HepG2 (cell line): ENCODE measurements at regions not wholly inside any gene's neighbourhood (a gene's known extent, or its start where the extent isn't known, plus 50 kb on each side); places are given as distances from the start of the nearest gene placed in this dataset.

Experiments used
- ATF4 ChIP-seq, 2 experiments: fragments of 450-650 bp in 1 of 2; sonication (generic) in 1 of 2; formaldehyde crosslinking; IDR thresholded peaks; 2 replicates each; pipeline versions ENCODE4 v1.5.0 to v1.8.0; 2020 to 2022; ENCODE audit warnings: mild to moderate bottlenecking in 1 of 2, missing genetic modification reagents in 1 of 2
- CREB1 ChIP-seq, 2 experiments: fragments of 450-650 bp in 1 of 2; IDR thresholded peaks; 2 replicates each; pipeline ENCODE4 v1.6.1; 2016 to 2017; ENCODE audit warnings: control low read depth in 1 of 2, mild to moderate bottlenecking in 1 of 2, missing compliant biosample characterization in 1 of 2, missing genetic modification characterization in 1 of 2
- CTCF ChIP-seq: sonication (generic); formaldehyde crosslinking; IDR thresholded peaks from 2 replicates; pipeline ENCODE4 v1.5.0; 2020; ENCODE audit warnings: mild to moderate bottlenecking, missing genetic modification reagents, moderate library complexity
- ELK4 ChIP-seq: sonication (generic); formaldehyde crosslinking; IDR thresholded peaks from 2 replicates; pipeline ENCODE4 v1.9.0; 2021; ENCODE audit warnings: missing genetic modification reagents, borderline replicate concordance
- ETV6 ChIP-seq: sonication (generic); formaldehyde crosslinking; conservative IDR thresholded peaks from 2 replicates; pipeline ENCODE4 v1.4.0; 2020; ENCODE audit warnings: missing genetic modification reagents
- MYNN ChIP-seq: sonication (generic); formaldehyde crosslinking; IDR thresholded peaks from 2 replicates; pipeline ENCODE4 v1.4.0; 2020; ENCODE audit warnings: mild to moderate bottlenecking, low read depth, missing genetic modification reagents
- POLR2A ChIP-seq, 2 experiments: IDR thresholded peaks; 2 replicates each; pipeline ENCODE4 v1.6.1; 2011; ENCODE audit warnings: low read depth in 2 of 2, low read length in 2 of 2, mild to moderate bottlenecking in 1 of 2, moderate library complexity in 1 of 2; ENCODE audit not compliant: insufficient read depth in 1 of 2
- POLR2AphosphoS5 ChIP-seq: IDR thresholded peaks from 2 replicates; pipeline ENCODE4 v1.6.1; 2012; ENCODE audit warnings: low read depth, low read length
- ZNF121 ChIP-seq: sonication (generic); formaldehyde crosslinking; IDR thresholded peaks from 2 replicates; pipeline ENCODE4 v1.5.0; 2020; ENCODE audit warnings: mild to moderate bottlenecking, missing genetic modification reagents
- ZNF512B ChIP-seq: sonication (generic); formaldehyde crosslinking; IDR thresholded peaks from 2 replicates; pipeline ENCODE4 v1.5.1; 2020; ENCODE audit warnings: missing genetic modification reagents, mild to moderate bottlenecking, borderline replicate concordance

- no peak for TF ChIP-seq ZNF121 (CRISPR knock-in tag)
- TF ChIP-seq POLR2AphosphoS5 = no peak
- TF ChIP-seq MYNN = no peak
- TF ChIP-seq CREB1 (IDR thresholded peaks at IDR 0.05) = no peak
- no peak for TF ChIP-seq CREB1 (CRISPR knock-in tag; IDR thresholded peaks at IDR 0.05)
- TF ChIP-seq ATF4 (CRISPR knock-in tag; IDR thresholded peaks at IDR 0.05) = no peak
- no peak for TF ChIP-seq CTCF
- TF ChIP-seq ETV6 = no peak
- TF ChIP-seq ZNF512B (CRISPR knock-in tag) = no peak
- no peak for TF ChIP-seq POLR2A (IDR thresholded peaks at IDR 0.05; ENCODE audit: insufficient read depth in 1 of 2, low read depth in 2 of 2, low read length in 2 of 2)
- no peak for TF ChIP-seq ELK4
These were observed 107.0 kb upstream of the SMLR1 start for GRCh38 chr6:130720076-130720715.
